Ishikawa (cell line): ENCODE measurements at regions not wholly inside any gene's neighbourhood (a gene's known extent, or its start where the extent isn't known, plus 50 kb on each side); places are given as distances from the start of the nearest gene placed in this dataset.

Experiments used
- CEBPB ChIP-seq: IDR thresholded peaks from 2 replicates; pipeline ENCODE4 v1.6.1; 2012
- CREB1 ChIP-seq: IDR thresholded peaks from 2 replicates; pipeline ENCODE4 v1.6.1; 2012; ENCODE audit warnings: low read depth
- EGR1 ChIP-seq: IDR thresholded peaks from 2 replicates; pipeline ENCODE4 v1.6.1; 2012
- EP300 ChIP-seq: IDR thresholded peaks from 2 replicates; pipeline ENCODE4 v1.6.1; 2012; ENCODE audit warnings: borderline replicate concordance
- FOXM1 ChIP-seq: IDR thresholded peaks from 2 replicates; pipeline ENCODE4 v1.6.1; 2012; ENCODE audit warnings: low read depth, borderline replicate concordance
- MAX ChIP-seq: IDR thresholded peaks from 2 replicates; pipeline ENCODE4 v1.6.1; 2012
- NFIC ChIP-seq: IDR thresholded peaks from 2 replicates; pipeline ENCODE4 v1.6.1; 2012
- RAD21 ChIP-seq: IDR thresholded peaks from 2 replicates; pipeline ENCODE4 v1.6.1; 2012; ENCODE audit warnings: low read depth
- REST ChIP-seq: IDR thresholded peaks from 2 replicates; pipeline ENCODE4 v1.6.1; 2012; ENCODE audit warnings: low read depth, mild to moderate bottlenecking
- TAF1 ChIP-seq: IDR thresholded peaks from 2 replicates; pipeline ENCODE4 v1.6.1; 2012; ENCODE audit warnings: low read depth, mild to moderate bottlenecking
- TCF12 ChIP-seq: IDR thresholded peaks from 2 replicates; pipeline ENCODE4 v1.6.1; 2012; ENCODE audit warnings: low read depth
- TEAD4 ChIP-seq: IDR thresholded peaks from 2 replicates; pipeline ENCODE4 v1.6.1; 2012
- USF1 ChIP-seq: IDR thresholded peaks from 2 replicates; pipeline ENCODE4 v1.6.1; 2012
- YY1 ChIP-seq: IDR thresholded peaks from 2 replicates; pipeline ENCODE4 v1.6.1; 2012; ENCODE audit warnings: low read depth
- ZBTB7A ChIP-seq: IDR thresholded peaks from 2 replicates; pipeline ENCODE4 v1.6.1; 2012; ENCODE audit warnings: low read depth

- TF ChIP-seq MAX (no peak), ZBTB7A (no peak), USF1 (no peak), FOXM1 (no peak), EGR1 (no peak), RAD21 (no peak), NFIC (no peak), TCF12 (no peak), TEAD4 (no peak), EP300 (no peak), REST (no peak), CREB1 (no peak), TAF1 (no peak), CEBPB (no peak), YY1 (no peak)
Observed at GRCh38 chr3:178479860-178480259, 56.4 kb upstream of the KCNMB2 start.

- no peak for TF ChIP-seq TCF12
- TF ChIP-seq CEBPB, result no peak
- TF ChIP-seq RAD21, result no peak
- TF ChIP-seq CREB1, result no peak
- no peak for TF ChIP-seq YY1
- no peak for TF ChIP-seq USF1
- TF ChIP-seq REST, result no peak
- TF ChIP-seq TEAD4, result no peak
- TF ChIP-seq MAX, result no peak
- no peak for TF ChIP-seq TAF1
- no peak for TF ChIP-seq FOXM1
- no peak for TF ChIP-seq EP300
- no peak for TF ChIP-seq NFIC
- TF ChIP-seq EGR1, result no peak
- TF ChIP-seq ZBTB7A, result no peak
Observed at GRCh38 chr3:178480274-178480673, 56.0 kb upstream of the KCNMB2 start.

GRCh38 chr3:178480795-178481194 lies 55.4 kb upstream of the KCNMB2 start:
- TF ChIP-seq USF1 (no peak), CEBPB (no peak), REST (no peak), FOXM1 (no peak), CREB1 (no peak), TCF12 (no peak)

GRCh38 chr3:178482981-178483380 lies 53.3 kb upstream of the KCNMB2 start:
- TF ChIP-seq EP300 (no peak), TEAD4 (0 out of 2 replicates have a peak, but pooled peaks have one; percentile 28), TAF1 (no peak)

- TF ChIP-seq TCF12, result no peak
- TF ChIP-seq YY1, result no peak
Observed at GRCh38 chr3:178483704-178484103, 52.5 kb upstream of the KCNMB2 start.
